Smooth muscle cell of the brain vasculature (primary cell): ENCODE measurements at regions not wholly inside any gene's neighbourhood (a gene's known extent, or its start where the extent isn't known, plus 50 kb on each side); places are given as distances from the start of the nearest gene placed in this dataset.
A peak's percentile ranks its signal among the peaks of the same experiment; 100 is the strongest.
"Not testable (repeated sequence)": the region's sequence is repeated elsewhere in the genome, so short reads cannot be mapped to it uniquely, and the experiment has no call there.

ENCODE experiments used
- DNase-seq: peaks from one replicate; pipeline ENCODE4 v3.0.0-alpha.2; 2012; ENCODE audit warnings: low read depth, low spot score

DNA sequence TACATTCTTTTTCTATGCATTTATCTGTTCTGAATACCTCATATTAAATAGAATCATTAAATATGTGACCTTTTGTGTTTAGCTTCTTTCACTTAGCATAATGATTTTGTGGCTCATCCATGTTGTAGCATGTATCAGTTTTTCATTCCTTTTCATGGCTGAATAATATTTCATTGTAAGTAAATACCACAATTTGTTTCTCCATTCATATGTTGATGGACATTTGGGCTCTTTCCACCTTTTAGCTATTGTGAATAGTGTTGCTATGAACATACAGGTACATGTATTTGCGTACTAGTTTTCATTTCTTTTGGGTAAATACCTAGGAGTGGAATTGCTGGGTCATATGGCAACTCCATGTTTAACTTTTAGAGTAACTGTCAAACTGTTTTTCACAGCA lies 85.1 kb downstream of the GNL3L start:
- DNase-seq = no peak

DNA sequence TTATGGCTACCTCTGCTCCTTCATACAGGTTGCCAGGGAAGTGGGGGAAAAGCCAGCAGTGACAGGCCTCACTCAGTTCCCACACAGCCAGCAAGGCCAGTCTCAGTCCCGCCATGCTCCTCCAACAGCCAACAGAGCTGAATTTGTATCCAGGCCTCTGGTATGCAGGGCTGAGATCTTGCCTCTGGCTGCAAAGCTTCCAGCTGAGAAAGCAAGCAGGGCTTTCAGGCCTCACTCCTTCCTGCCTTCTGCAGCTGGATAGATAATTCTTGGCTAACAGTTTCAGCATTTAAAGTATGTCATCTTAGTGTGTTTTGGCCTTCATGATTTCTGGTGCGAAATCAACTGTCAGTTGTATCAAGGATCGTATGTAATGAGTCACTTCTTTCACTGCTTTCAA lies 103.6 kb downstream of the GNL3L start:
- DNase-seq = peak; percentile 10

DNA sequence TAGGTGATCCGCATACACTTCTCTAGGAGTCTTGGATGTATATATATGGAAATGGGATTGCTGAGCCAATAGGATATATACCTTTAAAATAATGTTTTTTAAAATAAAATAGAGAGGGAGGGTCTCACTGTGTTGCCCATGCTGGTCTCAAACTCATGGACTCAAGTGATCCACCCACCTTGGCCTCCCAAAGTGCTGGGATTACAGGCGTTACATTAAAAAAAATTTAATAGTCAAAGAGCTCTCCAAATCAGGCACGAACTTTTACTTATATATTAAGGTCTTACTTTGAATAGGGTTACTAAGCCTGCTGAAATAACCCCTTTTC lies 109.0 kb downstream of the GNL3L start:
- DNase-seq = no peak

DNA sequence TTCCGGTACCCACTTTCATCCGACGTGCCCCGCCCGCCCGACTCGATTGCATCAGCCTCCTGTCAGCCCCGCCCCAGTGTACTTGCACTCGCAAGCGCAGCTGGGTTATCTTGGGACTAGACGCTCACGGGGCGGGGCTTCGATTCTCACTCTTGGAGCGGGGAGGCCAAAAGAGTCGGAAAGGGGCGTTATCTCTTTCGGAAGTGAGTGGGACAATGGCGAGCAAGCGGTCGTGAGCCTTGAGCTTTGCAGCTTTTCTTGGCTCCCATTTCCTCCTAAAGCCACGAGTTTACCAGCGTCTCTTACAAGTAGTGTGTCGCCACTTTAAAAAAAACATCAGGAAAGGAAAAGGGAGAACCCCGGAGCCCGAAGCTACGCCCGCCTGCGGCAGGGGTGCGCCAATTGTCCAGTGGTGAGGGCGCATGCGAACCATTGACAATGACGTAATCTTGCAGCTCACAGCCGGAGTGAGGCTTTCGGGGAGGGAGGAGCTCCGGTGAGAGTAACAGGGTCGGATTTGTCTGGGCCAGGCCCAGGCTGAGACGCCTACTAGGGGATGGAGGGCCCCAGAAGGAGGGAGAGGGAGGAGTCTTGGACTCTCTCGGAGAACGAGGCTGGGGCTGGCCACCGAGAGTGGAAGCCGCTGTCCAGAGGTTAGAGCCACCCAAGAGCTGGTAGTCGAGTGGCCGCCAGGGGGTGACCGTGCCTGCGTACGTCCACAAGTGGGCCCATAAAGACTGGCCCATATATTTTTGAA lies 109.5 kb downstream of the GNL3L start:
- peak; percentile 86 for DNase-seq

DNA sequence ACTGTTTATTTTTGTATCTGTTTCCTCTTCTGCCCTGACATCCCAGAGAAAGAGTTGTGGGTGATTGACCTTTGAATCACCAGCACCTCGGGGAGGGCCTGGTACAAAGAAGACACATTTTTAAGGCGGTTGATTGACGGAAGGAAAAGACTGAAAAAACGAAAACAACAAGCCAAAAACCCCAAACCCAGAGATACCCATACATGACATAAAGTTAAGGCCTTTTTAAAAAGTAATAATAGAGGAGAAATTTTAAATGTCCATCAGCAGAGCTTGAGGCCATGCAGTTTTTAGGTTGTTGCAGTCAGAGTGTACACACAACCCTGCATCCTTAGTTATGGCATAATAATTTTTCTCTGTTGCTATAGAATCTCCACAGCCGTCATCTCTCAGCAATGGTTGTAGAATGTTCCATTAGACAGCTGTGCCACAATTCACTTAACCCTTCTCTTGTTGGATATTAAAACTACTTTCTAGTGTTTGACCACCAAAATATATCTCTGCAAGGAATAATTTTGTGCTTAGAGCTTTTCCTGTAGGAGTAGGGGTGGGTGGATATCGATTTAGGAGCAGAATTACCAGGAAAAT lies 110.2 kb downstream of the GNL3L start:
- DNase-seq = no peak

DNA sequence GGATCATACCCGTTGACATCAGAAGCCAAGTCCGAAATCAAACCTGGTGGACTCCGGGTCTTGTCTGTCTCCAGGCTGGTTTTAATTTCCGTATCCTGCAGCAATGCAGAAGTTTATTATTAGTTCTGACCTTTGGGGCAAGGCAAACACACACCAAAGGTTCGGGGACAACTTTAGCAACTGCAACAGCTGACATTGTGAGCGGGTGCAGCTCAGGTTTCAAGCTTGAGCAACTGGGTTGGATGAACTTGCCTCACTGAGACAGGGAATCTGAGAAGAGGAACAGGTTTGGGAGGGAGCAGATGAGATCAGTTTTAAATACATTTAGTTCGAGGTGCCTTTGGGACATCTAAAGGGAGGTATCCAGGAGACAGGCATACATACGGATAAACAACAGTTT lies 110.7 kb downstream of the GNL3L start:
- peak; percentile 7 for DNase-seq

DNA sequence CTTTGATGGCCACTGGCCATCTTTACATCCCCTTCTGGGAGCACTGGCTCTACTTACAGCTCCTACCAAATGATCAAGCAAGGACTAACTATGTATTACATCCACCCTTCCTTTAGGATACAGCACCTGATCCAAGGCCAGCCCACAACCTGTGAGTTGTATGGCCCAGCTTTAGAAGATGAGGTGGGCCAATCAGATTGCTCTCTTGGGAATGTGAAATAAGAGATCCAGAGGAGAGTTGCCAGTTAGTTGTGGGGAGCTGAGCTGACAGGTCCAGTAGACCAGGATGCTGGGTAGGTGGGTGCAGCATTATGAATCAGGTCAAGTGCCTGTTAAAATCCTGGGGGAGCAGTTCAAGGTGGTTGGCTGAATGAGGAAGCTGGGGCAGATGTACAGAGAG lies 111.5 kb downstream of the GNL3L start:
- no peak for DNase-seq

DNA sequence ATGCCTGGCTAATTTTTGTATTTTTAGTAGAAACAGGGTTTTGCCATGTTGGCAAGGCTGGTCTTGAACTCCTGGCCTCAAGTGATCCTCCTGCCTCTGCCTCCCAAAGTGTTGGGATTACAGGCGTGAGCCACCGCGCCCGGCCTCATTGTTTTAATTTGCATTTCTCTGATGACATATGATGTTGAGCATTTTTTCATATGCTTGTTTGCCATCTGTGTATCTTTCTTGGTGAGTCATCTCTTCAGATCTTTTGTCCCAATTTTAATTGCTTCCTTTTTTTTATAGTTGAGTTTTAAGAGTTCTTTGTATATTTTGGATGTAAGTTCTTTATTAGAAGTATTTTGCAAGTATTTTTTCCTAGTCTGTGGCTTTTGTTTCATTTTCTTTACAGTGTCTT lies 117.6 kb downstream of the GNL3L start:
- not testable (repeated sequence) for DNase-seq

DNA sequence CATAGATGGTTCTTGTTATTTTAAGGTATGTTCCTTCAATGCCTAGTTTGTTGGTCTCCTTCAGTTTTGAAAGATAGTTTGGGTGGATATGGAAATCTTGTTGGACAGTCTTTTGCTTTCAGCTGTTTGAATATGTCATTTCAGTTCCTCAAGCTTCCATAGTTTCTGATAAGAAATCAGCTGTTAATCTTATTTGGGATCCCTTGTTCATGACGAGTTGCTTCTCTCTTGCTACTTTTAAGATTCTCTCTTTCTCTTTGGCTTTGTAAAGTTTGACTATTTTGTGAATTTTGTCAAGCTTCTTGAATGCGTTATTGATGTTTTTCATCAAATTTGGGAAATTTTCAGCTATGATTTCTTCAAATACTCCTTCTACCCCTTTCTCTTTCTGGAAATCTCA lies 129.5 kb downstream of the GNL3L start:
- no peak for DNase-seq

DNA sequence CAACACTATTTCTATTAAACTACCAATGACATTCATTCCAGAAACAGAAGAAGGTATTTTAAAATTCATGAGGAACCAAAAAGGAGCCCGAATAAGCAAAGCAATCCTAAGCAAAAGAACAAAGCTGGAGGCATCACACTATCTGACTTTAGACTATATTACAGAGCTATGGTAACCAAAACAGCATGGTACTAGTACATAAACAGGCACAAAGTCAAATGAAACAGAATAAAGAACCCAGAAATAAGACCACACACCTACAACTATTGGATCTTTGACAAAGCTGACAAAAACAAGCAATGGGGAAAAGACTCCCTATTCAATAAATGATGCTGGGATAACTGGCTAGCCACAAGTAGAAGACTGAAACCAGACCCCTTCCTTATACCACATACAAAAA lies 122.3 kb downstream of the ITIH6 start:
- no peak for DNase-seq

DNA sequence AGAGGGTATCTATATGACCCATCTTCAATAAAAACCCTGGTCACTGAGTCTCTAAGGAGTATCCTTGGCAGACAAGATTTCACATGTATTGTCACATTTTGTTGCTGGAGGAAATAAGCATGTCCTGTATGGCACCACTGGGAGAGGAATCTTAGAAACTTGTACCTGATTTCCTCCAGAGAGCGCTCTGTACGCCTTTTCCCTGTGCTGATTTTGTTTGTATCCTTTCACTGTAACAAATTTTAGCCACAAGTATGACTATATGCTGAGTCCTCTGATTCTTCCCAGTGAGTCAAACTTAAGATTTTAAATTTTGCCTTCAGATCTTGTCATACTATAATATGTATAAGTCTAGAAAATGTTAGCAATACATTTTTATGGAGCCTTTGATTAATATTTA lies 102.8 kb downstream of the ITIH6 start:
- no peak for DNase-seq

DNA sequence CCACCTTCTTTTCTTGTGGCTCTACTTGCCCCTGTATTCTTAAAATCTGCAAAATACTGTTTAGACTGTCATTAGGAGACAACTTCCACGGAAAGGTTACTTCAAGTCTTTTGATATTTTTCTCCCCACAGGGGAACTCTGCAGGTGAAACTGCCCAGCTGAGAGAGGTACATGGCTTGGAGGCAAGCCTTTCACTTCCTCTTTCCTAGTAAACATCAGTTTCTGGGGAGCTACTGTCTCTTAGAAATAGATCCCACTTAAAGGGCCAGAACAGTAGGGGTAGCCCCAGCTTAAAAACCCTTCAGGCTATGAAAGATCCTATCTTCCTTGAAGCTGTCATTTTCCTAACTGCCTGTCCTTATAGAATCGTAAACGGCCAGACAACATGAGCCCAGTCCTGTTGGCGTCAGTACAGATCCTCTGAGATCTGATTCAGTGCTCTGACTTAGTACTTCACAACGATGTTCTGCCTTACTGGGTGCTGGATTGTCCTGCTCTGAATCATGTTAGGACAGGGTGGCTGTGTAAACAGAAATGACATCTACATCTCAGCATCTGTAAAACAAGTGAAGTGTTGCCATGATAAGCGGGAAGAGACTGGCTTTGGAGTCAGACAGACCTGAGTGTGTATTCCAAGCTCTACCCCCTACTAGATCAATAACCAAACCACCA lies 102.1 kb downstream of the ITIH6 start:
- DNase-seq = no peak
